ENCODE measurements at regions not wholly inside any gene's neighbourhood (a gene's known extent, or its start where the extent isn't known, plus 50 kb on each side); places are given as distances from the start of the nearest gene placed in this dataset.

DNA sequence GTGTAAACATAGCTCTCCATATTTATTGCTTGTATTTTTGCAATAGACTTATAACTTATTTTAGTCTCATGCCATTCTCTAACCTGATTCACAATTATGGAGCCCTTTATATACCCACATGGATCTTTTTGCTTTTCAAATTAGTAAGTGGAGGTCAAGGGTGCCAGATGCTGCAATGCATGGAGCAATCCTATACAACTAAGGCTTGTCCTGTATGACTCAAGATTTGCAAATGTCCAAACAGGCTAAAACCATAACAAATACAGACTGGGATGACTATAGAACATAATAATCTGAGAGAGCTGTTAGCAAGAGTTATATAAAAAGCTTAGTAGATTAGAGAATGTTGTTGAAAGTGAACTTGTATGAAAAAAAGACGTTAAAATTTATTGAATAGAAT, 690.4 kb upstream of the NRXN1 start:
- H3K4me1 Mint-ChIP-seq (ENCODE audit: low read depth) = no peaks in the 10 kb centered on the region
- no peaks in the 10 kb centered on the region for H3K36me3 Mint-ChIP-seq (ENCODE audit: insufficient read depth)
- no peak for TF ChIP-seq CTCF (IDR thresholded peaks at IDR 0.05; ENCODE audit: unreplicated experiment)
- H3K9me3 Mint-ChIP-seq (ENCODE audit: low read depth) = no peaks in the 10 kb centered on the region
- H3K27ac Mint-ChIP-seq = no peak overlapping the region
- DNase-seq (ENCODE audit: low spot score, unreplicated experiment) = no peak
- H3K27me3 Mint-ChIP-seq = no peaks in the 10 kb centered on the region
- H3K4me3 Mint-ChIP-seq (ENCODE audit: low read depth) = no peak overlapping the region

DNA sequence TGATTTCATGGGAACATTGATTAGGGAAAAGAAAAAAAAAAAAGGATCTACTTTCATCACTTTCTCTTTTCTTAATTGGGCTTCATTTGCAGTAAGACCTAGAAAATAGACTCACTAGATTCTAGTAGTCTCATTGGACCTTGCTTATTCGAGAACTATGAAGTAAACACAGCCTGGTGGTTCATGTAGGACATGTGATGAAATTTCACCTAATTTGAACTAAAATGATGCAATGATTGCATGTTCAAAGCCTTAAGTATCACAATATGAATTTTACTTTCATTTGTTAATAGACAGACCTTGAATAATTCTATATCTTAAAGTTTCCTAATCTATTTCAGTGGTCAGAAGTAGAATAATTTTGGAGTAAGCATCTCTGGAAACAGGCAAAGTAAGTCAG, 688.9 kb upstream of the NRXN1 start:
- Mint-ChIP-seq H3K9me3 (ENCODE audit: low read depth) (no peaks in the 10 kb centered on the region), H3K27ac (no peak overlapping the region), H3K4me3 (ENCODE audit: low read depth) (no peak overlapping the region), H3K36me3 (ENCODE audit: insufficient read depth) (no peaks in the 10 kb centered on the region), H3K4me1 (ENCODE audit: low read depth) (no peaks in the 10 kb centered on the region), H3K27me3 (no peaks in the 10 kb centered on the region)
- DNase-seq (ENCODE audit: low spot score, unreplicated experiment) = no peak
- TF ChIP-seq CTCF (IDR thresholded peaks at IDR 0.05; ENCODE audit: unreplicated experiment) = no peak

DNA sequence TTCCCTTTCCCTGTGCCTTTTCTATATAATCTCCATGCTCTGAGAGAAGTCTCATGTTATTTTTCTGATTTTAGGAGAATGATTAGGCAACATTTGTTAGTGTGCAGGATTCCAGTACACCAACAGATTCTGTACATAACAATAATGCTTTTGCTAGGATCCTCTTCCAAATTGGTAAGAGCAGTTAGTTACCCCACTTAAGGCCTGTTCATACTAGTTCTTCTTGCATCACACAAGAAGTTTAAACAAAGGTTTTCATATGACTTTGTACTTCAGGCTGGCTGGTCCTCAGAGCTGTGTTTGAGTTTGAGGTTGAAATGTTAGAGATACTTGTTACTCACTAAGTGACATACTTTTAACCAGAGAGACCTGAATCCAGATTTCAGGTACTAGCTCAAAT, 686.9 kb upstream of the NRXN1 start:
- Mint-ChIP-seq H3K27ac (no peak overlapping the region), H3K9me3 (ENCODE audit: low read depth) (peaks cover 5% of the 10 kb centered on the region), H3K4me3 (ENCODE audit: low read depth) (no peak overlapping the region), H3K36me3 (ENCODE audit: insufficient read depth) (peaks cover 2% of the 10 kb centered on the region), H3K27me3 (no peaks in the 10 kb centered on the region), H3K4me1 (ENCODE audit: low read depth) (no peaks in the 10 kb centered on the region)
- DNase-seq (ENCODE audit: low spot score, unreplicated experiment) = no peak
- TF ChIP-seq CTCF (IDR thresholded peaks at IDR 0.05; ENCODE audit: unreplicated experiment) = no peak

DNA sequence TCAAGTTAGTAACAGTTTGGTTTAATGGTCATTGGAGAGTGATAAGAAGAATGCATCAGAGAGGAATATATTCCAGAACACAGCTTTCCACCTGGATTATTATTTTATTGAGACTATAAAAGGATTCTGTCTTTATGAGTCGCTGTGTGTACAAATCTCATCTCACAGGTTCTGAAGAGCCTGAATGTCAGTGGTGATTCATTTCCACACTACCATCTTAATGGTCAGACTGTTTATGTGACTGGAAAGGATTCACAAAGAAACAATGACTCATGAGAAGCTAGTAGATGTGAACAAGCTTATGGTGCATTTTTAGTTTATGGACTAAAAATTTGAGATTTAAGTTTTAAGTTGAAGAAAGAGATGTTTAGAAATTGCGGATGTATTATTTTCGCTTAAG, 685.4 kb upstream of the NRXN1 start:
- no peak for DNase-seq (ENCODE audit: low spot score, unreplicated experiment)
- TF ChIP-seq CTCF (IDR thresholded peaks at IDR 0.05; ENCODE audit: unreplicated experiment) = no peak
- Mint-ChIP-seq H3K9me3 (ENCODE audit: low read depth) (peaks cover 14% of the 10 kb centered on the region), H3K27ac (no peak overlapping the region), H3K36me3 (ENCODE audit: insufficient read depth) (peaks cover 2% of the 10 kb centered on the region), H3K4me1 (ENCODE audit: low read depth) (no peaks in the 10 kb centered on the region), H3K27me3 (no peaks in the 10 kb centered on the region), H3K4me3 (ENCODE audit: low read depth) (no peak overlapping the region)

GRCh38 chr2:51711766-51712165, 679.8 kb upstream of the NRXN1 start:
- TF ChIP-seq CTCF (IDR thresholded peaks at IDR 0.05; ENCODE audit: unreplicated experiment) = no peak
- Mint-ChIP-seq H3K27ac (no peak overlapping the region), H3K36me3 (ENCODE audit: insufficient read depth) (peaks cover 2% of the 10 kb centered on the region), H3K4me3 (ENCODE audit: low read depth) (no peak overlapping the region), H3K4me1 (ENCODE audit: low read depth) (peaks cover 4% of the 10 kb centered on the region), H3K27me3 (no peaks in the 10 kb centered on the region), H3K9me3 (ENCODE audit: low read depth) (peaks cover 14% of the 10 kb centered on the region)
- DNase-seq (ENCODE audit: low spot score, unreplicated experiment) = no peak

All from progenitor cell of endocrine pancreas (in vitro differentiated cells).